ENCODE measurements at regions not wholly inside any gene's neighbourhood (a gene's known extent, or its start where the extent isn't known, plus 50 kb on each side); places are given as distances from the start of the nearest gene placed in this dataset.
"Not testable (repeated sequence)": the region's sequence is repeated elsewhere in the genome, so short reads cannot be mapped to it uniquely, and the experiment has no call there.

GRCh38 chr3:168801794-168802193 is 706.1 kb upstream of the GOLIM4 start:
- Mint-ChIP-seq H3K4me1 (ENCODE audit: insufficient read depth, unreplicated experiment) (peaks cover 5% of the 10 kb centered on the region), H3K27me3 (ENCODE audit: insufficient read depth, unreplicated experiment) (no peaks in the 10 kb centered on the region), H3K36me3 (ENCODE audit: insufficient read depth, unreplicated experiment) (no peaks in the 10 kb centered on the region), H3K9me3 (ENCODE audit: unreplicated experiment) (no peaks in the 10 kb centered on the region), H3K4me3 (ENCODE audit: unreplicated experiment) (no peak overlapping the region), H3K27ac (ENCODE audit: low read depth, unreplicated experiment) (no peak overlapping the region)
- no TSS peak for BruUV-seq (replicated peaks)
- TF ChIP-seq CTCF (IDR thresholded peaks at IDR 0.05; ENCODE audit: unreplicated experiment), result no peak
- intact Hi-C loops (cut with micrococcal nuclease), result no loop called here
- CTCF ChIA-PET, result interaction anchor here (0.9 kb wide), 1 partner anchor 16 kb away, joined by 4 read pairs; no protein-coding TSS in a partner anchor
- DNase-seq (ENCODE audit: unreplicated experiment), result no peak
- POLR2A ChIA-PET, result no interaction called here

- H3K4me1 Mint-ChIP-seq (ENCODE audit: insufficient read depth, unreplicated experiment), result no peaks in the 10 kb centered on the region
- H3K4me3 Mint-ChIP-seq (ENCODE audit: unreplicated experiment), result no peak overlapping the region
- TF ChIP-seq CTCF (IDR thresholded peaks at IDR 0.05; ENCODE audit: unreplicated experiment), result no peak
- POLR2A ChIA-PET, result no interaction called here
- no peaks in the 10 kb centered on the region for H3K36me3 Mint-ChIP-seq (ENCODE audit: insufficient read depth, unreplicated experiment)
- peaks cover 7% of the 10 kb centered on the region for H3K27me3 Mint-ChIP-seq (ENCODE audit: insufficient read depth, unreplicated experiment)
- BruUV-seq (replicated peaks), result no TSS peak
- no peak for DNase-seq (ENCODE audit: unreplicated experiment)
- no peaks in the 10 kb centered on the region for H3K9me3 Mint-ChIP-seq (ENCODE audit: unreplicated experiment)
- no peak overlapping the region for H3K27ac Mint-ChIP-seq (ENCODE audit: low read depth, unreplicated experiment)
- intact Hi-C loops (cut with micrococcal nuclease), result no loop called here
- CTCF ChIA-PET, result no interaction called here
Observed at GRCh38 chr3:168796339-168796738, 700.6 kb upstream of the GOLIM4 start.

GRCh38 chr3:168794427-168794826 is 698.7 kb upstream of the GOLIM4 start:
- Mint-ChIP-seq H3K36me3 (ENCODE audit: insufficient read depth, unreplicated experiment) (no peaks in the 10 kb centered on the region), H3K27me3 (ENCODE audit: insufficient read depth, unreplicated experiment) (peaks cover 26% of the 10 kb centered on the region), H3K4me1 (ENCODE audit: insufficient read depth, unreplicated experiment) (no peaks in the 10 kb centered on the region), H3K27ac (ENCODE audit: low read depth, unreplicated experiment) (no peak overlapping the region), H3K4me3 (ENCODE audit: unreplicated experiment) (no peak overlapping the region), H3K9me3 (ENCODE audit: unreplicated experiment) (no peaks in the 10 kb centered on the region)
- ChIA-PET POLR2A (no interaction called here), CTCF (interaction anchor here (1.1 kb wide), 1 partner anchor 22 kb away, joined by 4 read pairs; no protein-coding TSS in a partner anchor)
- intact Hi-C loops (cut with micrococcal nuclease), result no loop called here
- TF ChIP-seq CTCF (IDR thresholded peaks at IDR 0.05; ENCODE audit: unreplicated experiment), result no peak
- BruUV-seq (replicated peaks), result no TSS peak
- no peak for DNase-seq (ENCODE audit: unreplicated experiment)

GRCh38 chr3:168782193-168782592 is 686.5 kb upstream of the GOLIM4 start:
- no peaks in the 10 kb centered on the region for H3K9me3 Mint-ChIP-seq (ENCODE audit: unreplicated experiment)
- CTCF ChIA-PET, result interaction anchor here (0.6 kb wide), 1 partner anchor 570 kb away, joined by 4 read pairs; no protein-coding TSS in a partner anchor
- intact Hi-C loops (cut with micrococcal nuclease), result no loop called here
- TF ChIP-seq CTCF (IDR thresholded peaks at IDR 0.05; ENCODE audit: unreplicated experiment), result no peak
- H3K4me1 Mint-ChIP-seq (ENCODE audit: insufficient read depth, unreplicated experiment), result no peaks in the 10 kb centered on the region
- no peak overlapping the region for H3K27ac Mint-ChIP-seq (ENCODE audit: low read depth, unreplicated experiment)
- no peak overlapping the region for H3K4me3 Mint-ChIP-seq (ENCODE audit: unreplicated experiment)
- H3K36me3 Mint-ChIP-seq (ENCODE audit: insufficient read depth, unreplicated experiment), result no peaks in the 10 kb centered on the region
- DNase-seq (ENCODE audit: unreplicated experiment), result no peak
- no TSS peak for BruUV-seq (replicated peaks)
- H3K27me3 Mint-ChIP-seq (ENCODE audit: insufficient read depth, unreplicated experiment), result peaks cover 31% of the 10 kb centered on the region
- POLR2A ChIA-PET, result no interaction called here

- H3K9me3 Mint-ChIP-seq (ENCODE audit: unreplicated experiment); BruUV-seq (replicated peaks); DNase-seq (ENCODE audit: unreplicated experiment); H3K36me3 Mint-ChIP-seq (ENCODE audit: insufficient read depth, unreplicated experiment); POLR2A ChIA-PET; H3K4me3 Mint-ChIP-seq (ENCODE audit: unreplicated experiment); CTCF ChIA-PET; H3K27ac Mint-ChIP-seq (ENCODE audit: low read depth, unreplicated experiment); intact Hi-C loops (cut with micrococcal nuclease); H3K4me1 Mint-ChIP-seq (ENCODE audit: insufficient read depth, unreplicated experiment): not testable (repeated sequence)
- peaks cover 45% of the 10 kb centered on the region for H3K27me3 Mint-ChIP-seq (ENCODE audit: insufficient read depth, unreplicated experiment)
Observed at GRCh38 chr3:168779970-168780645, 684.4 kb upstream of the GOLIM4 start.
